Body of pancreas (tissue), 4 donors: ENCODE measurements at regions not wholly inside any gene's neighbourhood (a gene's known extent, or its start where the extent isn't known, plus 50 kb on each side); places are given as distances from the start of the nearest gene placed in this dataset.

ENCODE experiments used
- CTCF ChIP-seq, 7 experiments: fragments of 450-650 bp in 4 of 7; fragments of 200-600 bp in 3 of 7; sonication (generic) in 3 of 7; IDR thresholded peaks; one replicate each; pipeline ENCODE4 v1.5.1; 2016 to 2019; ENCODE audit warnings: antibody characterized with exemption in 7 of 7
- POLR2A ChIP-seq, 3 donors: fragments of 450-650 bp; IDR thresholded peaks; one replicate each; pipeline ENCODE4 v1.6.1; 2016; ENCODE audit warnings: antibody characterized with exemption in 3 of 3, mild to moderate bottlenecking in 2 of 3

DNA sequence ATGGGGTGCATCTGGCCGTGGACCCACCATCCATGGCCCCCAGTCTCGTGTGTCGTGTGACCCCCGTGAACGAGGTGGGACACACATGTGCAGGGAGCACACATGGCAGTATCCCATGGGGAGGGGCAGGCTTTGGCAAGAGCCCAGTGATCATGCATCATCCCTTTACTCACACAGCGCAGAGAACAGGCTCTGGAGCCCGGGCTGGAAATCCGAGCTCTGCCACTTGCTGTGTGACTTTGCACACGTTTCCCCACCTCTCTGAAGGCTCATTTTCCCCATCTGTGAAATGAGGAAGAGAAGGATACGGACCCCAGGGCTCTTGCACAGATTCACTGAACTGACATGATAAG is 119.9 kb downstream of the PHETA1 start:
- TF ChIP-seq POLR2A (IDR thresholded peaks at IDR 0.05) = no peak
- no peak for TF ChIP-seq CTCF (IDR thresholded peaks at IDR 0.05)
